Cardiac muscle cell (in vitro differentiated cells and primary cell): ENCODE measurements at regions not wholly inside any gene's neighbourhood (a gene's known extent, or its start where the extent isn't known, plus 50 kb on each side); places are given as distances from the start of the nearest gene placed in this dataset.

Experiments used
- DNase-seq, 2 donors: peaks; one replicate each; pipeline versions ENCODE4 v3.0.0 to v3.0.0-alpha.2; 2010 to 2017; ENCODE audit warnings: low read depth in 1 of 2, low spot score in 1 of 2
- H3K27ac ChIP-seq: fragments of 200-600 bp; sonication (generic); 2 replicates; pipeline ENCODE4 v1.5.1; 2016
- H3K27me3 ChIP-seq: fragments of 200-600 bp; sonication (generic); 2 replicates; pipeline ENCODE4 v1.6.0; 2016; ENCODE audit warnings: control low read depth
- H3K36me3 ChIP-seq: fragments of 200-600 bp; sonication (generic); 2 replicates; pipeline ENCODE4 v1.5.1; 2016; ENCODE audit warnings: control low read depth
- H3K4me1 ChIP-seq: fragments of 200-600 bp; sonication (generic); 2 replicates; pipeline ENCODE4 v1.8.1; 2017; ENCODE audit warnings: low read depth, mild to moderate bottlenecking, mixed run types
- H3K4me3 ChIP-seq: fragments of 200-600 bp; sonication (generic); 2 replicates; pipeline ENCODE4 v1.5.1; 2016; ENCODE audit warnings: mild to moderate bottlenecking
- H3K9me3 ChIP-seq: fragments of 200-600 bp; sonication (generic); 2 replicates; pipeline ENCODE4 v1.5.1; 2017; ENCODE audit warnings: low read depth, mild to moderate bottlenecking, control low read depth
- TF ChIP-seq, protein P1 (sequence below): IDR thresholded peaks from 2 replicates; pipeline ENCODE4 v1.5.1; 2012; ENCODE audit warnings: low read depth, mild to moderate bottlenecking, low read length

DNA sequence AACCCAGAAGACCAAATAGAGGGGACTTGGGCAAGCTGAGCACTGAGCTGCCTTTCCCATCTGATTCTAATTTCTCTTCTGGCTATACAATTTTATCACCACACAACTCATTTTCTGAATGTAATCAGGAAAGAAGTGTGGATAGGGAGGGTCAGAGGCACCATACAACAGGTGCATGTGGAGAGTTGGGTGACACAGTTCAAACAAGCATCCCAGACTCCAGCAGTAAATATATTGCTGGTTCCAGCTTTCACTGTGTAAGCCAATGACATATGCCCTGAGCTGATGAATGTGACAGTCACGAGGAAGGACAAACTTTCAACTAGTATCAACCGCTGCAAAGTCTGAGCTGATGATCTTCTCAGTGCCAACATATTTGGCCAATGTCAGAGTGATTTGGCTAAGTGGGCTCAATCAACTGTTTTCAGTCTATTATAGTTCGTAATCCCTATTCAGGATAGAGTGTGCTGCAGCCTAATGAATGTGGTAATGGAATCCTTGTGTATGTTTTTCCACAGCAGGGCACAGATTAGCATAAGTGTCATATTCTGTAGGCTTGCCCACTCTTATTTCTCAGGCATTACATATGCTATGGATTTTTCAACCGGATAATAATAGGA lies 109.9 kb upstream of the MEIS1 start:
- Histone ChIP-seq H3K4me1 (no peaks in the 10 kb centered on the region), H3K36me3 (no peaks in the 10 kb centered on the region), H3K27ac (no peak overlapping the region), H3K27me3 (no peaks in the 10 kb centered on the region), H3K9me3 (no peaks in the 10 kb centered on the region), H3K4me3 (no peak overlapping the region)
- TF ChIP-seq, protein P1, sequence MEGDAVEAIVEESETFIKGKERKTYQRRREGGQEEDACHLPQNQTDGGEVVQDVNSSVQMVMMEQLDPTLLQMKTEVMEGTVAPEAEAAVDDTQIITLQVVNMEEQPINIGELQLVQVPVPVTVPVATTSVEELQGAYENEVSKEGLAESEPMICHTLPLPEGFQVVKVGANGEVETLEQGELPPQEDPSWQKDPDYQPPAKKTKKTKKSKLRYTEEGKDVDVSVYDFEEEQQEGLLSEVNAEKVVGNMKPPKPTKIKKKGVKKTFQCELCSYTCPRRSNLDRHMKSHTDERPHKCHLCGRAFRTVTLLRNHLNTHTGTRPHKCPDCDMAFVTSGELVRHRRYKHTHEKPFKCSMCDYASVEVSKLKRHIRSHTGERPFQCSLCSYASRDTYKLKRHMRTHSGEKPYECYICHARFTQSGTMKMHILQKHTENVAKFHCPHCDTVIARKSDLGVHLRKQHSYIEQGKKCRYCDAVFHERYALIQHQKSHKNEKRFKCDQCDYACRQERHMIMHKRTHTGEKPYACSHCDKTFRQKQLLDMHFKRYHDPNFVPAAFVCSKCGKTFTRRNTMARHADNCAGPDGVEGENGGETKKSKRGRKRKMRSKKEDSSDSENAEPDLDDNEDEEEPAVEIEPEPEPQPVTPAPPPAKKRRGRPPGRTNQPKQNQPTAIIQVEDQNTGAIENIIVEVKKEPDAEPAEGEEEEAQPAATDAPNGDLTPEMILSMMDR: no peak
- DNase-seq: no peak

DNA sequence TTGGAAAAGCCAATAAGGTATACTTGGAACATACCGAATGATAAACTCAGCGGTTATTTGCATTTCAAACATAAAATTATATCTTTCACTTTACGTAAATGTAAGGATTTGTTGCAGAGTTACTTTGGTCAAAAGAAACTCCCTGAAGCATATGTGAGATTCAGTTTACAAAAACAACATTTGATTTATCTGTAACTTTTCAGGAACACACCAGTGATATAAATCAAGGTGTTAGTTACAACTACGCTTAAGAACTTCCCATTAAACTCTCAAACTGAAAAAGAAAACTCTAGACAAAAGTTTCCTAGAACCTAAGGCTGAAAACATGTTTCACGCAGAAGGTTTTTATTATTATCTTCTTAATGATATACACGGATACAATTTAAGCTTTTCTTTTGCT lies 110.6 kb upstream of the MEIS1 start:
- Histone ChIP-seq H3K4me1 (no peaks in the 10 kb centered on the region), H3K27me3 (no peaks in the 10 kb centered on the region), H3K9me3 (no peaks in the 10 kb centered on the region), H3K4me3 (no peak overlapping the region), H3K27ac (no peak overlapping the region), H3K36me3 (no peaks in the 10 kb centered on the region)
- DNase-seq: no peak
- TF ChIP-seq, protein P1: no peak

DNA sequence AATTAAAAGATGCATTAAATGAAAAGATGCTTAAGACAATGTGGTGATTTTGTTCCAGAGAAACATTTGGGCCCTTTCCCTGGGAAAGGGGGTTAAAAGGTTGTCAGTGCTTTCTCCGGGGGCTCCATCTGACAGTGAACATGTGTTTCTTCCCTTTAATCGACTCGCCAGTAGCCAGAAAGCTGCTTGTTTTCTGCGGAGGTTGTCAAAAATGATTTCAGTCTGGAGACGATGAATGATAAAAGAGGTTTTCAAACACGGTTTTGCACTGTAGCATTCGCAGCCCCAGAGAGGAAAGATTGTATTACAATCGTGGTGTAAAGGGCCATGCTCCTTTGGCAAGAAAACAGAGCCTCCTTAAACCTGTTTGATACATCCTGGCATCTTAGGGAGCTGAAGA lies 111.5 kb upstream of the MEIS1 start:
- Histone ChIP-seq H3K4me3 (no peak overlapping the region), H3K36me3 (no peaks in the 10 kb centered on the region), H3K9me3 (no peaks in the 10 kb centered on the region), H3K27ac (no peak overlapping the region), H3K4me1 (no peaks in the 10 kb centered on the region), H3K27me3 (no peaks in the 10 kb centered on the region)
- TF ChIP-seq, protein P1: no peak
- no peak for DNase-seq

DNA sequence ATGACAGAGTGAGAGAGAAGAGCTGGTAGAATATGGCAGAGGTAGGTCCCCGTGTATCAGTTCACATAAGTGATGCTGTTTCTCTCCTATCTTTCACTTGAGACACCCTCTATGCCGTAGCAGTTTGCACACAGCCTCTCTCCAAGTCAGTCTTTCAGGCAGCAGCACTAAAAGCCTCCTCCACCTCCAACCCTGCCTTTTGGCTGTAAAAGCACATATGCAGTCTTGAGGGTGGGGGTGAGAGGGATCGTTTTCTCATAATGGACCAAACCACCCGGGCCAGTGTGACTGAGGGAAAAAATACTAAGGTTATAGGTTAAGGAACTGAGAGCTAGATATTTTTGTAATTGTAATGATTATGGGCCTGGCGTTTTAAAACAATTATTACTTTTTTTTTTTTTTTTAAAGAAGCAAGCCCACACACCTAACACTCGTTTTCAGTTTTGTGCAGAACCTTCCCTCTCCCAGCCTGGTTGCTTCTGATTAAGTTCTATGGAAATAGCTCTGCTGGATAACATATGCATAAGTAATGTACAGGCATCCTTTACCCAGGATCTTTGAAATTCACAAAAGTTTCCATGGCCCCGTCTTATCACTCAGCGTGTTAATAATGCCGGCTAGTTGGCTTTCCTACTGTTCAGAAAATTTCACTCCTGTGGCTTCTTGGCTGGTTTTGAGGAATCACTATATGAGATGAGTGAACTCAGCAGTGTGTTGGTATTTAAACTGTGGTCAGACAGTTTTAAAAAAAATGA lies 112.2 kb upstream of the MEIS1 start:
- Histone ChIP-seq H3K4me1 (no peaks in the 10 kb centered on the region), H3K27ac (no peak overlapping the region), H3K9me3 (no peaks in the 10 kb centered on the region), H3K4me3 (no peak overlapping the region), H3K36me3 (no peaks in the 10 kb centered on the region), H3K27me3 (no peaks in the 10 kb centered on the region)
- TF ChIP-seq, protein P1: no peak
- DNase-seq: no peak

- no peak overlapping the region for H3K27ac ChIP-seq
- H3K9me3 ChIP-seq: no peaks in the 10 kb centered on the region
- H3K4me3 ChIP-seq: no peak overlapping the region
- no peak for DNase-seq
- H3K27me3 ChIP-seq: no peaks in the 10 kb centered on the region
- TF ChIP-seq, protein P1: no peak
- H3K4me1 ChIP-seq: no peaks in the 10 kb centered on the region
- H3K36me3 ChIP-seq: no peaks in the 10 kb centered on the region
Observed at GRCh38 chr2:66318009-66318561, 116.8 kb upstream of the MEIS1 start.
